GM21717 (cell line): ENCODE measurements at regions not wholly inside any gene's neighbourhood (a gene's known extent, or its start where the extent isn't known, plus 50 kb on each side); places are given as distances from the start of the nearest gene placed in this dataset.

ENCODE experiments used
- ATAC-seq: cut with Tn5 transposase; IDR thresholded peaks from one replicate; pipeline ENCODE4 v1.9.1; 2021; ENCODE audit warnings: mild to moderate bottlenecking, moderate library complexity; ENCODE audit not compliant: unreplicated experiment

- no peak for ATAC-seq
These were observed 343.7 kb upstream of the KCNN2 start for GRCh38 chr5:114018186-114018585.

- no peak for ATAC-seq
These were observed 323.1 kb upstream of the KCNN2 start for GRCh38 chr5:114038756-114039155.

- ATAC-seq: no peak
These were observed 311.8 kb upstream of the KCNN2 start for GRCh38 chr5:114050087-114050486.

DNA sequence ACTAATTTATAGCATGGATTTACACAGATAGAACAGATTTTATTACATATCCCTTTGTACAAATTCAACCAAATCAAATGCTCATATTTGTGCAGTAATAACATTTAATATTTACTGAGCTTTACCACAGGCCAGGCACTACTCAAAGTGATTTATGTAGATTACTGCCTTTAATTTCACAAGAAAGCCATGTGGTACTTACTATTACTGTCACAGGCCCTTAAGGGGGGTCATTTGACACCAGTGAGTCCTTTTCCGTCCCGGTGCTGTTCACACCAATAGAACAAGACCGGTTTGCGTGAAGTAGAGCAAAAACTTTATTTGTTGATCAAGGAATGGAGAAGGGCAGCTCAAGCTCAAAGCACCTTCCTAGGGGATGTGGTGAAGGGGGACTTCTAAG is 308.5 kb upstream of the KCNN2 start:
- no peak for ATAC-seq

GRCh38 chr5:114054594-114054993 is 307.3 kb upstream of the KCNN2 start:
- no peak for ATAC-seq

- no peak for ATAC-seq
These were observed 306.3 kb upstream of the KCNN2 start for GRCh38 chr5:114055318-114056184.

- no peak for ATAC-seq
These were observed 305.7 kb upstream of the KCNN2 start for GRCh38 chr5:114056185-114056538.

- ATAC-seq: no peak
These were observed 301.0 kb upstream of the KCNN2 start for GRCh38 chr5:114060866-114061265.

DNA sequence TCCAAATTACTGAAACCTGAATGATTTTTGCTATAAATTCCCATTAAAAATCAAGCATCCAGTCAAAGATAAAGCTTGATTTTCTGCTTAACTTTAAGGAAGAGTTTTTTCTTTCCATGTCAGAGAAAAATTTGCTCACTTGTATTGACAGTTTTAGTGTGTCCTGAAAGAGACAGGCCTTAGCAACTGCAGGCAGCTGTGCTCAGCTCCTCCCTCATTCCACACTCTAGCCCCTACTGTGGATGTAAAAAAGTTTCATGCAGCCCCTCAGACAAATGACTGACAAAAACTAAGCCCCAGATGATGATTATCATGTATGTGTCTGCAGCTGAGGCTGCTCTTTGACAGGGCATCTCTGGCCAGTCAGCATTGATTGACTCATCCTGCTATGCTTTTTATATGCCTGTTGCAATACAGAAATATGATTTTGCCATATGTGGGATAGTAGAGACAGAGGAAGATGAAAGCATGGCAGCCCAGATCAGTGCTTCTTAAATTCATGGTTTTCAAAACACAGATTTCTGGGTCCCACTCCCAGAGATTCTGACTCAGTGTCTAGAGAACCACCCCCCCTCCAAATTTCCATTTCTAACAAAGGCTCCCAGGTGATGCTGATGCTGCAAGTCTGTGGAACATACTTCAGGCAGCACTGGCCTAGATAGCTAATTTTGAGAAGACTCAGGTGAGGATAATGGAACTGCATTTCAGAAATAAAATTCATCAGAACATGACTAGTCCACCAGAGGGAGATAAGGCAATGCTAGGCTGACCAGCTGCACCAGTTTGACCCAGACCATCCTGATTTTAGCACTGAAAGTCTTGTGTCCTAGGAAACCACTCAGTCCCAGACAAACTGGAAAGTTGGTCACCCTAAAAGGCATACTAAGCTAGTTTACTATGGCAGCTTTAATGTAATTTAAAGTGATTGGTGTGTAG is 298.7 kb upstream of the KCNN2 start:
- no peak for ATAC-seq

- ATAC-seq: no peak
These were observed 296.0 kb upstream of the KCNN2 start for GRCh38 chr5:114065912-114066311.

GRCh38 chr5:114070093-114070722 is 291.7 kb upstream of the KCNN2 start:
- no peak for ATAC-seq

GRCh38 chr5:114089259-114089658 is 272.6 kb upstream of the KCNN2 start:
- ATAC-seq: no peak

- no peak for ATAC-seq
These were observed 264.3 kb upstream of the KCNN2 start for GRCh38 chr5:114097570-114097969.

- no peak for ATAC-seq
These were observed 262.7 kb upstream of the KCNN2 start for GRCh38 chr5:114099161-114099560.

- ATAC-seq: no peak
These were observed 260.7 kb upstream of the KCNN2 start for GRCh38 chr5:114101153-114101552.

- ATAC-seq: no peak
These were observed 248.3 kb upstream of the KCNN2 start for GRCh38 chr5:114113604-114114003.

DNA sequence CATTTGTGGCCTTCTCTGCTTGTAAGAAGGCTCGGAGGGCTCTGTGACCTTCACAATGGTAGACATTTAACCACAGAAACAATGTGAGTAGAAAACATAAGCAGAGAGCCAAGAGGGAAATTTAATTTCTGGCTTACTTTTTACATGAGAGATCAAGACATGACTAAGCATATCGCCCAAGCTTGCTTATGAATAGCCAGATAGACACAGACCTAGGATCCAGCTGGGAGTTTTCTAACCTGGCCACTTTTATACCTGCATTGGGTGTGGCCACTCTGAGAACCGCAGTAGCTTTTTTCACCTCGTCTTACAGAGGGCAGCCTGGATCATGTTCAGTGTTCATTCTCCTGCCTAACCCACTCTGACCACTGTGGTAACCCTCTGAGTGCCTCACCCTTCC is 244.9 kb upstream of the KCNN2 start:
- no peak for ATAC-seq

DNA sequence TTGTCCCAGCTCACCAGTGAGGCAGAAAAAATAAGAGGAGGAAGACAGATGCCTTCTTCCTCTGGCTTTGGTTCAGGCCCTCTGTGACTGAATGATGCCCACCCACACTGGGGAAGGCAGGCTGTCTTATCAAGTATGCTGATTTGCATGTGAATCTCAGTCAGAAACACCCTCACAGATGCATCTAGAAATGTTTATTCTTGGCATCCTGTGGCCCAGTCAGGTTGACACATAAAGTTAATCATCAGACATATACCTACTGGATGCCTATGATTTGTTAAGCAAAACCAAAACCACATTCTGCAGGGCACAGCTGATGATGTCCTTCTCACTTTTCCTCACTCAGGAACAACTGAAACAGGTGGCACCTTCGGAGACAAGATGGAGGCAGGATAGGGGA is 243.4 kb upstream of the KCNN2 start:
- ATAC-seq: no peak

- no peak for ATAC-seq
These were observed 241.7 kb upstream of the KCNN2 start for GRCh38 chr5:114120166-114120565.

GRCh38 chr5:114122852-114123251 is 239.0 kb upstream of the KCNN2 start:
- no peak for ATAC-seq

DNA sequence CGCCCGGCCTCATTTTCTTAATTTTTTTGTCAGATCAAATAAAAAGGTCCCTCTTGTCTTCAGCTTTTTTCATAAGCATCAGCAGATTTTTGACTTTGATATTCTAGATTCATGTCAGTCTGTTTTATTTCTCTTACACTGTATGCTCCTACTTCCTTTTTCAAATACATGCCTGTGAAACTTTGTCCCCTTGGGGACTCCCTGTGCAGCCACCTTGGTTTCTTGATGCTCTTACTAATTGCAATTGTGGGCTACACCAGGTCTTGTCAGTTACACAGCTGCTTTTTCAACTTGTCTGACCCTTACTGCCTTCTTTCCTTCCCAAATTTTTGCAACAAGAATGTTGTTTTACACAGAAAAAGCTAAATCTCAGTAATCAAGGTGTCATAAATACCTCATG is 238.2 kb upstream of the KCNN2 start:
- no peak for ATAC-seq
